ENCODE measurements at regions not wholly inside any gene's neighbourhood (a gene's known extent, or its start where the extent isn't known, plus 50 kb on each side); places are given as distances from the start of the nearest gene placed in this dataset.

- no peaks in the 10 kb centered on the region for H3K4me1 ChIP-seq
- no peak for TF ChIP-seq POLR2A (IDR thresholded peaks at IDR 0.05)
- TF ChIP-seq POLR2AphosphoS5 (IDR thresholded peaks at IDR 0.05), result no peak
- TF ChIP-seq EP300 (IDR thresholded peaks at IDR 0.05), result no peak
- TF ChIP-seq CTCF (IDR thresholded peaks at IDR 0.05), result no peak
Measured at GRCh38 chr7:28356619-28357018, 55.7 kb upstream of the CREB5 start.

GRCh38 chr7:28358423-28358868 is 53.9 kb upstream of the CREB5 start:
- WGBS, 2 donors (ENCODE audit: low coverage in 1 of 2), result 76 to 85% methylated on average over 3 to 4 of the region's 5 CpGs
- Histone ChIP-seq H3K36me3 (no peaks in the 10 kb centered on the region), H3K9me3 (no peaks in the 10 kb centered on the region), H3K27me3 (no peaks in the 10 kb centered on the region), H3K27ac (no peak overlapping the region), H3K4me3 (no peak overlapping the region), H3K4me1 (no peaks in the 10 kb centered on the region)
- no peak for ATAC-seq
- TF ChIP-seq POLR2A (IDR thresholded peaks at IDR 0.05) (no peak), EP300 (IDR thresholded peaks at IDR 0.05) (no peak), POLR2AphosphoS5 (IDR thresholded peaks at IDR 0.05) (no peak), CTCF (IDR thresholded peaks at IDR 0.05) (no peak)

More at GRCh38 chr7:28356619-28357018, 55.7 kb upstream of the CREB5 start:
- H3K27me3 ChIP-seq, result no peaks in the 10 kb centered on the region
- ATAC-seq, result no peak
- H3K9me3 ChIP-seq, result no peaks in the 10 kb centered on the region
- no peak overlapping the region for H3K4me3 ChIP-seq
- H3K27ac ChIP-seq, result no peak overlapping the region
- WGBS, 2 donors (ENCODE audit: low coverage in 1 of 2), result 56 to 69% methylated on average over 3 to 8 of the region's 8 CpGs
- no peaks in the 10 kb centered on the region for H3K36me3 ChIP-seq

- no peak for TF ChIP-seq POLR2AphosphoS5 (IDR thresholded peaks at IDR 0.05)
- TF ChIP-seq EP300 (IDR thresholded peaks at IDR 0.05), result no peak
- TF ChIP-seq CTCF (IDR thresholded peaks at IDR 0.05), result no peak
- no peak for TF ChIP-seq POLR2A (IDR thresholded peaks at IDR 0.05)
- Histone ChIP-seq H3K4me3 (no peak overlapping the region), H3K4me1 (no peaks in the 10 kb centered on the region), H3K27ac (no peak overlapping the region), H3K36me3 (no peaks in the 10 kb centered on the region), H3K9me3 (peaks cover 0 to 6% (median 0%) of the 10 kb centered on the region in 3 donors), H3K27me3 (no peaks in the 10 kb centered on the region)
- WGBS, 2 donors (ENCODE audit: low coverage in 1 of 2), result 78 to 83% methylated on average over 1 of the region's 1 CpG
- no peak for ATAC-seq
Measured at GRCh38 chr7:28360739-28361138, 51.6 kb upstream of the CREB5 start.

GRCh38 chr7:28361551-28361950 is 50.8 kb upstream of the CREB5 start:
- no CpG with 5 or more reads among the region's 1 CpG for WGBS, 2 donors (ENCODE audit: low coverage in 1 of 2)
- TF ChIP-seq EP300 (IDR thresholded peaks at IDR 0.05) (no peak), POLR2AphosphoS5 (IDR thresholded peaks at IDR 0.05) (no peak), CTCF (IDR thresholded peaks at IDR 0.05) (no peak), POLR2A (IDR thresholded peaks at IDR 0.05) (no peak)
- Histone ChIP-seq H3K36me3 (no peaks in the 10 kb centered on the region), H3K4me3 (no peak overlapping the region), H3K27ac (no peak overlapping the region), H3K27me3 (no peaks in the 10 kb centered on the region), H3K4me1 (no peaks in the 10 kb centered on the region), H3K9me3 (peaks cover 0 to 6% (median 0%) of the 10 kb centered on the region in 3 donors)
- no peak for ATAC-seq

GRCh38 chr7:28362182-28362581 is 50.1 kb upstream of the CREB5 start:
- Histone ChIP-seq H3K4me3 (no peak overlapping the region), H3K27ac (no peak overlapping the region), H3K9me3 (peaks cover 0 to 6% (median 0%) of the 10 kb centered on the region in 3 donors), H3K36me3 (no peaks in the 10 kb centered on the region), H3K27me3 (no peaks in the 10 kb centered on the region), H3K4me1 (no peaks in the 10 kb centered on the region)
- ATAC-seq, result no peak
- 77 to 85% methylated on average over 1 of the region's 1 CpG for WGBS, 2 donors (ENCODE audit: low coverage in 1 of 2)
- TF ChIP-seq POLR2AphosphoS5 (IDR thresholded peaks at IDR 0.05) (no peak), CTCF (IDR thresholded peaks at IDR 0.05) (no peak), POLR2A (IDR thresholded peaks at IDR 0.05) (no peak), EP300 (IDR thresholded peaks at IDR 0.05) (no peak)
